WTC11 (cell line): ENCODE measurements at regions not wholly inside any gene's neighbourhood (a gene's known extent, or its start where the extent isn't known, plus 50 kb on each side); places are given as distances from the start of the nearest gene placed in this dataset.
A peak's percentile ranks its signal among the peaks of the same experiment; 100 is the strongest.

ENCODE experiments used
- ATAC-seq: fragments of 200-7000 bp; cut with Tn5 transposase; 2 replicates; pipeline ENCODE4 v1.10.0; 2021; ENCODE audit warnings: mild to moderate bottlenecking, moderate library complexity
- CTCF ChIA-PET: fragments of 300-600 bp; sonication (Branson Sonifier 250); formaldehyde crosslinking; loops from one replicate; lab custom pipeline; 2021; ENCODE audit warnings: antibody characterized with exemption; lab: Charles Lee
- POLR2A ChIA-PET: fragments of 350-600 bp; sonication (Branson Sonifier 250); formaldehyde crosslinking; loops from one replicate; lab custom pipeline; 2021; ENCODE audit warnings: antibody characterized with exemption; lab: Charles Lee
- DNase-seq: peaks from one replicate; pipeline ENCODE4 v3.0.0; 2021; ENCODE audit warnings: low spot score
- H3K27ac Mint-ChIP-seq: 2 replicates; pipeline ENCODE4 v1.8.0; 2021; ENCODE audit warnings: mixed read lengths
- H3K27me3 Mint-ChIP-seq: 2 replicates; pipeline ENCODE4 v1.8.0; 2021; ENCODE audit warnings: low read depth, mild to moderate bottlenecking, moderate library complexity, mixed read lengths
- H3K36me3 Mint-ChIP-seq: 2 replicates; pipeline ENCODE4 v1.8.0; 2021; ENCODE audit warnings: mixed read lengths
- H3K4me1 Mint-ChIP-seq: 2 replicates; pipeline ENCODE4 v1.8.0; 2022; ENCODE audit warnings: mixed read lengths
- H3K4me3 Mint-ChIP-seq: 2 replicates; pipeline ENCODE4 v1.8.0; 2021; ENCODE audit warnings: mild to moderate bottlenecking, moderate library complexity, mixed read lengths
- H3K9me3 Mint-ChIP-seq: 2 replicates; pipeline ENCODE4 v1.8.0; 2021; ENCODE audit warnings: mixed read lengths
- ATF1 ChIP-seq: sonication (generic); formaldehyde crosslinking; IDR thresholded peaks from 2 replicates; pipeline ENCODE4 v1.8.1; 2023; ENCODE audit warnings: mild to moderate bottlenecking, moderate library complexity, missing genetic modification reagents
- ATF6 ChIP-seq: sonication (generic); formaldehyde crosslinking; IDR thresholded peaks from 2 replicates; pipeline ENCODE4 v1.8.1; 2023; ENCODE audit warnings: mild to moderate bottlenecking, missing genetic modification reagents
- CBFB ChIP-seq: sonication (generic); formaldehyde crosslinking; IDR thresholded peaks from 2 replicates; pipeline ENCODE4 v1.8.1; 2022; ENCODE audit warnings: mild to moderate bottlenecking, low read depth, missing genetic modification reagents
- ELF4 ChIP-seq: sonication (generic); formaldehyde crosslinking; IDR thresholded peaks from 2 replicates; pipeline ENCODE4 v1.8.1; 2022; ENCODE audit warnings: low read depth, mild to moderate bottlenecking, moderate library complexity, missing genetic modification reagents
- ETV6 ChIP-seq: sonication (generic); formaldehyde crosslinking; IDR thresholded peaks from 2 replicates; pipeline ENCODE4 v1.8.1; 2022; ENCODE audit warnings: mild to moderate bottlenecking, missing genetic modification reagents
- FOXJ3 ChIP-seq: sonication (generic); formaldehyde crosslinking; IDR thresholded peaks from 2 replicates; pipeline ENCODE4 v1.9.0; 2021; ENCODE audit warnings: missing genetic modification reagents, mild to moderate bottlenecking, borderline replicate concordance
- FOXK1 ChIP-seq: sonication (generic); formaldehyde crosslinking; IDR thresholded peaks from 2 replicates; pipeline ENCODE4 v1.8.0; 2022; ENCODE audit warnings: mild to moderate bottlenecking, moderate library complexity, missing genetic modification reagents
- HMGA2 ChIP-seq: fragments of 250-450 bp; sonication (Bioruptor Pico); IDR thresholded peaks from 2 replicates; pipeline ENCODE4 v1.4.0; 2021; ENCODE audit warnings: mild to moderate bottlenecking, moderate library complexity
- IRF1 ChIP-seq: sonication (generic); formaldehyde crosslinking; IDR thresholded peaks from 2 replicates; pipeline ENCODE4 v1.8.0; 2023; ENCODE audit warnings: missing genetic modification reagents
- JAZF1 ChIP-seq: fragments of 250-450 bp; sonication (Bioruptor Pico); IDR thresholded peaks from 2 replicates; pipeline ENCODE4 v1.9.0; 2021; ENCODE audit warnings: moderate library complexity, mild to moderate bottlenecking, inconsistent platforms
- JUN ChIP-seq: sonication (generic); formaldehyde crosslinking; IDR thresholded peaks from 2 replicates; pipeline ENCODE4 v1.8.0; 2023; ENCODE audit warnings: mild to moderate bottlenecking, missing genetic modification reagents
- KAT7 ChIP-seq: sonication (generic); formaldehyde crosslinking; IDR thresholded peaks from 2 replicates; pipeline ENCODE4 v1.8.1; 2023; ENCODE audit warnings: missing genetic modification reagents, mild to moderate bottlenecking, borderline replicate concordance
- NFYB ChIP-seq: sonication (generic); formaldehyde crosslinking; conservative IDR thresholded peaks from 2 replicates; pipeline ENCODE4 v1.8.0; 2022; ENCODE audit warnings: low read depth, missing genetic modification reagents
- NR2C2 ChIP-seq: sonication (generic); formaldehyde crosslinking; IDR thresholded peaks from 2 replicates; pipeline ENCODE4 v1.8.0; 2022; ENCODE audit warnings: mild to moderate bottlenecking, missing genetic modification reagents
- OVOL2 ChIP-seq: fragments of 250-450 bp; sonication (Bioruptor Pico); IDR thresholded peaks from 2 replicates; pipeline ENCODE4 v1.9.0; 2021; ENCODE audit warnings: mild to moderate bottlenecking, borderline replicate concordance
- PRRX2 ChIP-seq: fragments of 250-450 bp; sonication (Bioruptor Pico); IDR thresholded peaks from 2 replicates; pipeline ENCODE4 v1.8.0; 2021; ENCODE audit warnings: mild to moderate bottlenecking
- SMAD4 ChIP-seq: sonication (generic); formaldehyde crosslinking; IDR thresholded peaks from 2 replicates; pipeline ENCODE4 v1.8.0; 2022; ENCODE audit warnings: mild to moderate bottlenecking, missing genetic modification reagents
- TP53 ChIP-seq: sonication (generic); formaldehyde crosslinking; IDR thresholded peaks from 2 replicates; pipeline ENCODE4 v1.8.1; 2023; ENCODE audit warnings: mild to moderate bottlenecking, missing genetic modification reagents
- USF2 ChIP-seq: sonication (generic); formaldehyde crosslinking; IDR thresholded peaks from 2 replicates; pipeline ENCODE4 v1.8.1; 2023; ENCODE audit warnings: mild to moderate bottlenecking, missing genetic modification reagents, moderate library complexity
- ZMAT4 ChIP-seq: fragments of 250-450 bp; sonication (Bioruptor Pico); IDR thresholded peaks from 2 replicates; pipeline ENCODE4 v1.9.0; 2021; ENCODE audit warnings: mild to moderate bottlenecking
- ZNF232 ChIP-seq: sonication (generic); formaldehyde crosslinking; IDR thresholded peaks from 2 replicates; pipeline ENCODE4 v1.8.0; 2022; ENCODE audit warnings: mild to moderate bottlenecking, missing genetic modification reagents
- ZNF263 ChIP-seq: sonication (generic); formaldehyde crosslinking; IDR thresholded peaks from 2 replicates; pipeline ENCODE4 v1.8.1; 2022; ENCODE audit warnings: low read depth, mild to moderate bottlenecking, moderate library complexity, missing genetic modification reagents

GRCh38 chr4:31645236-31645635 is 925.1 kb downstream of the PCDH7 start:
- peaks cover 3% of the 10 kb centered on the region; the same call in 1 of the 2 replicates for H3K4me1 Mint-ChIP-seq
- no peaks in the 10 kb centered on the region for H3K27me3 Mint-ChIP-seq
- H3K9me3 Mint-ChIP-seq, result no peaks in the 10 kb centered on the region
- no peak overlapping the region for H3K27ac Mint-ChIP-seq
- ChIA-PET CTCF (no interaction called here), POLR2A (no interaction called here)
- DNase-seq, result no peak
- H3K36me3 Mint-ChIP-seq, result no peaks in the 10 kb centered on the region
- no peak for ATAC-seq
- H3K4me3 Mint-ChIP-seq, result no peak overlapping the region
- no peak for TF ChIP-seq ZNF232 (CRISPR knock-in tag)
- TF ChIP-seq ELF4, result no peak
- no peak for TF ChIP-seq JUN (CRISPR knock-in tag)
- no peak for TF ChIP-seq JAZF1 (CRISPR knock-in tag)
- TF ChIP-seq CBFB (CRISPR knock-in tag), result no peak
- TF ChIP-seq IRF1 (CRISPR knock-in tag), result no peak
- TF ChIP-seq FOXJ3, result no peak
- no peak for TF ChIP-seq ZMAT4
- TF ChIP-seq SMAD4, result no peak
- no peak for TF ChIP-seq KAT7 (CRISPR knock-in tag)
- no peak for TF ChIP-seq ATF6 (CRISPR knock-in tag)

GRCh38 chr4:31647786-31648185 is 927.6 kb downstream of the PCDH7 start:
- no peaks in the 10 kb centered on the region for H3K9me3 Mint-ChIP-seq
- no peak overlapping the region for H3K27ac Mint-ChIP-seq
- POLR2A ChIA-PET, result no interaction called here
- no peak overlapping the region for H3K4me3 Mint-ChIP-seq
- ATAC-seq, result no peak
- H3K27me3 Mint-ChIP-seq, result no peaks in the 10 kb centered on the region
- TF ChIP-seq USF2 (no peak), ATF1 (no peak), TP53 (CRISPR knock-in tag) (no peak), NR2C2 (no peak), ZNF232 (CRISPR knock-in tag) (no peak), ZNF263 (CRISPR knock-in tag) (no peak), FOXK1 (CRISPR knock-in tag) (no peak), ETV6 (no peak), HMGA2 (CRISPR knock-in tag) (no peak), PRRX2 (CRISPR knock-in tag) (no peak), OVOL2 (CRISPR knock-in tag) (no peak), NFYB (CRISPR knock-in tag) (no peak)
- TF ChIP-seq, all 79 proteins: peak for 0
- CTCF ChIA-PET, result no interaction called here
- peaks cover 3% of the 10 kb centered on the region; the same call in 1 of the 2 replicates for H3K4me1 Mint-ChIP-seq
- no peaks in the 10 kb centered on the region for H3K36me3 Mint-ChIP-seq
- no peak for DNase-seq

- Mint-ChIP-seq H3K4me3 (no peak overlapping the region), H3K4me1 (peaks cover 3% of the 10 kb centered on the region; the same call in 1 of the 2 replicates), H3K27me3 (no peaks in the 10 kb centered on the region), H3K9me3 (no peaks in the 10 kb centered on the region), H3K27ac (no peak overlapping the region), H3K36me3 (no peaks in the 10 kb centered on the region)
- TF ChIP-seq NFYB (CRISPR knock-in tag), result no peak
- peak; percentile 46; the same call in 1 of the 2 replicates for TF ChIP-seq HMGA2 (CRISPR knock-in tag)
- CTCF ChIA-PET, result no interaction called here
- POLR2A ChIA-PET, result no interaction called here
- no peak for ATAC-seq
- no peak for DNase-seq
These were observed 929.7 kb downstream of the PCDH7 start for GRCh38 chr4:31649878-31650277.
